ENCODE measurements at regions not wholly inside any gene's neighbourhood (a gene's known extent, or its start where the extent isn't known, plus 50 kb on each side); places are given as distances from the start of the nearest gene placed in this dataset.

- no peak for TF ChIP-seq CTCF (IDR thresholded peaks at IDR 0.05; ENCODE audit: extremely low read depth, missing control alignments)
- DNase-seq (ENCODE audit: low spot score) = no peak
Observed at GRCh38 chr20:39468703-39469102, 506.6 kb downstream of the DHX35 start.

GRCh38 chr20:39464238-39464637 is 502.1 kb downstream of the DHX35 start:
- TF ChIP-seq CTCF (IDR thresholded peaks at IDR 0.05; ENCODE audit: extremely low read depth, missing control alignments) = no peak
- no peak for DNase-seq (ENCODE audit: low spot score)

GRCh38 chr20:39462416-39462945 is 500.3 kb downstream of the DHX35 start:
- no peak for DNase-seq (ENCODE audit: low spot score)
- TF ChIP-seq CTCF (IDR thresholded peaks at IDR 0.05; ENCODE audit: extremely low read depth, missing control alignments) = no peak

GRCh38 chr20:39458452-39458851 is 496.3 kb downstream of the DHX35 start:
- TF ChIP-seq CTCF (IDR thresholded peaks at IDR 0.05; ENCODE audit: extremely low read depth, missing control alignments) = no peak
- DNase-seq (ENCODE audit: low spot score) = no peak

GRCh38 chr20:39453890-39454289 is 491.7 kb downstream of the DHX35 start:
- TF ChIP-seq CTCF (IDR thresholded peaks at IDR 0.05; ENCODE audit: extremely low read depth, missing control alignments) = no peak
- DNase-seq (ENCODE audit: low spot score) = no peak

- no peak for DNase-seq (ENCODE audit: low spot score)
- TF ChIP-seq CTCF (IDR thresholded peaks at IDR 0.05; ENCODE audit: extremely low read depth, missing control alignments) = no peak
Observed at GRCh38 chr20:39452583-39453340, 490.6 kb downstream of the DHX35 start.

GRCh38 chr20:39451386-39451785 is 489.2 kb downstream of the DHX35 start:
- no peak for TF ChIP-seq CTCF (IDR thresholded peaks at IDR 0.05; ENCODE audit: extremely low read depth, missing control alignments)
- DNase-seq (ENCODE audit: low spot score) = no peak
